Omental fat pad (tissue), 3 donors: ENCODE measurements at regions not wholly inside any gene's neighbourhood (a gene's known extent, or its start where the extent isn't known, plus 50 kb on each side); places are given as distances from the start of the nearest gene placed in this dataset.

ENCODE experiments used
- ATAC-seq: fragments of 150-250 bp; one replicate; pipeline ENCODE4 v1.9.1; 2016; ENCODE audit warnings: mild to moderate bottlenecking, moderate library complexity; ENCODE audit not compliant: low FRiP score
- DNase-seq: peaks from one replicate; pipeline ENCODE4 v3.0.0-alpha.2; 2019; ENCODE audit warnings: low spot score
- TF ChIP-seq, protein P1 (sequence below), 3 donors: fragments of 450-650 bp; IDR thresholded peaks; one replicate each; pipeline ENCODE4 v1.5.1; 2016 to 2017; ENCODE audit warnings: antibody characterized with exemption in 3 of 3, mild to moderate bottlenecking in 3 of 3, moderate library complexity in 2 of 3

DNA sequence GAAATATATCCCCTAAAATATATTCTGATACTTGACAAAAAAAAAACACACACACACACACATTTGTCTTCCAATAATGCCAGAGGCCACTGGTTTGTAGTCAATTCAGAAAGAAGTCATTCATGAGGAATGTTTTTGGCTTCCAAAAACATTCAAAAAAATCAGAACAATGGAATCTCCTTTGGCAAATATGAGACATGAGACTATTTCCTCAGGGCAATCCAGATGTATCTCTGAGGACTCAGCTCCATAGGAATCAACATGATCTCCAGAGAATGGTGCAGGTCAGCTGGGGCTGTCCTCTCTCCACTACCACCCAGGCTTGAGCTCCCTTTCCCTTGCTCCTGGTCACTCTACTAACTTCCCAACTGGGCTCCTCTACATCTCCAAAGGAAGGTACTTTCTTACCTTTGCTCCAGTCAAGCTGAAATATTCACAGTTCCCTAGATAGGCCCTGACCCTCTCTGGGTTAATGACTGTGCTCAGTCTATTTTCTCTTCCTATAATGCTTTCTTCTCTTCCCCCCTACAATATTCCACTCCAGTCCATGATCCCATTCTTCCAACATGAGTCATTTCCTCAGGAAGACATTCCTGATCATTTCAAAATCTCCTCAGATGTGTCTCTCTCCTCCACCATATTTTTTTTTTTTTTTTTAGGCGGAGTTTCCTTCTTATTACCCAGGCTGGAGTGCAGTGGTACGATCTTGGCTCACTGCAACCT lies 145.3 kb downstream of the C1D start:
- ATAC-seq (no peak), DNase-seq (no peak)
- TF ChIP-seq, protein P1, sequence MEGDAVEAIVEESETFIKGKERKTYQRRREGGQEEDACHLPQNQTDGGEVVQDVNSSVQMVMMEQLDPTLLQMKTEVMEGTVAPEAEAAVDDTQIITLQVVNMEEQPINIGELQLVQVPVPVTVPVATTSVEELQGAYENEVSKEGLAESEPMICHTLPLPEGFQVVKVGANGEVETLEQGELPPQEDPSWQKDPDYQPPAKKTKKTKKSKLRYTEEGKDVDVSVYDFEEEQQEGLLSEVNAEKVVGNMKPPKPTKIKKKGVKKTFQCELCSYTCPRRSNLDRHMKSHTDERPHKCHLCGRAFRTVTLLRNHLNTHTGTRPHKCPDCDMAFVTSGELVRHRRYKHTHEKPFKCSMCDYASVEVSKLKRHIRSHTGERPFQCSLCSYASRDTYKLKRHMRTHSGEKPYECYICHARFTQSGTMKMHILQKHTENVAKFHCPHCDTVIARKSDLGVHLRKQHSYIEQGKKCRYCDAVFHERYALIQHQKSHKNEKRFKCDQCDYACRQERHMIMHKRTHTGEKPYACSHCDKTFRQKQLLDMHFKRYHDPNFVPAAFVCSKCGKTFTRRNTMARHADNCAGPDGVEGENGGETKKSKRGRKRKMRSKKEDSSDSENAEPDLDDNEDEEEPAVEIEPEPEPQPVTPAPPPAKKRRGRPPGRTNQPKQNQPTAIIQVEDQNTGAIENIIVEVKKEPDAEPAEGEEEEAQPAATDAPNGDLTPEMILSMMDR (IDR thresholded peaks at IDR 0.05): no peak

- DNase-seq (no peak), ATAC-seq (no peak)
- TF ChIP-seq, protein P1 (IDR thresholded peaks at IDR 0.05): no peak
Measured at GRCh38 chr2:67918471-67918870, 144.3 kb downstream of the C1D start.

DNA sequence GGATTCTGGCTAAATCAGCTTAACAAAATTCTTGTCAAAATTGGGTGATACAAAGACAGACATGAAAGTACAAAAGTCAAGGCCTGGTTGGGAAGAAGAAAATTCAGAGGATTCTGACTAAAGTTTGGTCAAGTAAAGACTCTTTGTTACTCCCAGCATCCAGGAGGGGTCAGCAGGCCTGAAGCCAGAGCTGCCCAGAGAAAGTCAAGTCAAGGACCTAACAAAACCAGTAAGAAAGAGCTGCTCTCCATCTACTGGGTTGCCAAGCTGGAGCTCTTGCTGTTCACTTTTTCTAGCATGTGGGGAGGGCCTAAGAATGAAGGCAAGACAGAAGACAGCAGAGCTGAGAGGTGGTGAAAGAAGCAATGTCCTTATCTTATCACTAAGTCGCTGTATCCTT lies 143.3 kb downstream of the C1D start:
- TF ChIP-seq, protein P1 (IDR thresholded peaks at IDR 0.05): no peak
- DNase-seq: no peak
- no peak for ATAC-seq

- ATAC-seq: no peak
- DNase-seq: no peak
- TF ChIP-seq, protein P1 (IDR thresholded peaks at IDR 0.05): no peak
Measured at GRCh38 chr2:67922080-67922785, 140.6 kb downstream of the C1D start.

DNA sequence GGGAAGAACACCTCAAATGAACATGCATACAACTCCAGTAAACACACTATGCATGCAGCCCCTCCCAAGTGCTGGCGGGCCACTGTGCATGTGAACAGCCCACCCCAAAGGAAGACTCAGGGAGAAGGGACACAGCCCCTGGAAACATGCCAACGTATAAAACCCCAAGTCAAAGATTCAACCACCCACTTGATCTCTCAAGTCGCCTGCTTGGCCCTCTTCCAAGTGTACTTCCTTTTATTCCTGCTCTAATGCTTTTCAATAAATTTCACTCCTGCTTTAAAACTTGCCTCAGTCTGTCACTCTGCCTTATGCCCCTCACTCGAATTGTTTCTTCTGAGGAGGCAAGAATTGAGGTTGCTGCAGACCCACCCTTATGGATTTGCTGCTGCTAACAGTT lies 139.1 kb downstream of the C1D start:
- DNase-seq: no peak
- TF ChIP-seq, protein P1 (IDR thresholded peaks at IDR 0.05): no peak
- no peak for ATAC-seq

GRCh38 chr2:67927501-67927900 lies 135.3 kb downstream of the C1D start:
- no peak for DNase-seq
- no peak for ATAC-seq
- TF ChIP-seq, protein P1 (IDR thresholded peaks at IDR 0.05): no peak

- DNase-seq (no peak), ATAC-seq (no peak)
- TF ChIP-seq, protein P1 (IDR thresholded peaks at IDR 0.05): no peak
Measured at GRCh38 chr2:67930156-67930555, 132.6 kb downstream of the C1D start.
